BJ (cell line): ENCODE measurements at regions not wholly inside any gene's neighbourhood (a gene's known extent, or its start where the extent isn't known, plus 50 kb on each side); places are given as distances from the start of the nearest gene placed in this dataset.

ENCODE experiments used
- CTCF ChIA-PET: fragments of 350-600 bp; formaldehyde crosslinking; extraction: SDS; loops from one replicate; lab custom pipeline; 2021; ENCODE audit warnings: antibody characterized with exemption, inconsistent platforms; lab: Yijun Ruan, JAX
- POLR2A ChIA-PET: fragments of 300-600 bp; sonication (Branson Sonifier 250); formaldehyde crosslinking; extraction: SDS; loops from one replicate; lab custom pipeline; 2021; ENCODE audit warnings: antibody characterized with exemption; lab: Charles Lee
- DNase-seq: peaks from one replicate; pipeline ENCODE4 v3.0.0-alpha.2; 2011; ENCODE audit warnings: low read depth
- H3K27me3 ChIP-seq: 2 replicates; pipeline ENCODE4 v1.6.0; 2011; ENCODE audit warnings: low read length; ENCODE audit not compliant: control insufficient read depth, insufficient read depth
- H3K36me3 ChIP-seq: 2 replicates; pipeline ENCODE4 v1.5.1; 2011; ENCODE audit warnings: low read length; ENCODE audit not compliant: control insufficient read depth, insufficient read depth
- H3K4me3 ChIP-seq: 2 replicates; pipeline ENCODE4 v1.5.1; 2011; ENCODE audit warnings: low read depth, mild to moderate bottlenecking, control low read depth, low read length
- TF ChIP-seq, protein P1 (sequence below): IDR thresholded peaks from 2 replicates; pipeline ENCODE4 v1.5.1; 2011; ENCODE audit warnings: low read depth, mild to moderate bottlenecking, control low read depth, inconsistent platforms, low read length, moderate library complexity; ENCODE audit not compliant: insufficient read depth

DNA sequence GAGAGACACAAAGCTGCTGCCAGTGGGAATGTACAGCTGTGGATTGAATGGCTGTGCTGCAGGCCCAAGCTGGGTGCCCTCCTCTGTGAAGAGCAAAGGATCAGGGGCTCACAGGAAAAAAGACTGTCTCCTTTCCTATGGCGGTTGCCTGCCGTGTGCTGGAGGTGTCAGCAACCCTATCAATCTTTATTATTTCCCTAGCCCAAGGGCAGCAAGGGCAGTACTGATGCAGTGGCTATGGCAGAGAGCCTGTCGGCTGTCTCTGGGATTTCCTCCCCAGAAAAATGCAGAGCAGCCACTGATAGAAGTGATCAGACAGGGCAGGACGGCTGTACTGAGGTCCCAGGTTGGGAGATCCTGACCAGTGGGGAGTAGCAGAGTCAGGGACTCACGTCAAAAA is 117.3 kb upstream of the CDH12 start:
- H3K4me3 ChIP-seq, result no peak overlapping the region
- DNase-seq, result no peak
- CTCF ChIA-PET, result no interaction called here
- H3K36me3 ChIP-seq, result no peaks in the 10 kb centered on the region
- no peaks in the 10 kb centered on the region for H3K27me3 ChIP-seq
- POLR2A ChIA-PET, result no interaction called here
- TF ChIP-seq, protein P1, sequence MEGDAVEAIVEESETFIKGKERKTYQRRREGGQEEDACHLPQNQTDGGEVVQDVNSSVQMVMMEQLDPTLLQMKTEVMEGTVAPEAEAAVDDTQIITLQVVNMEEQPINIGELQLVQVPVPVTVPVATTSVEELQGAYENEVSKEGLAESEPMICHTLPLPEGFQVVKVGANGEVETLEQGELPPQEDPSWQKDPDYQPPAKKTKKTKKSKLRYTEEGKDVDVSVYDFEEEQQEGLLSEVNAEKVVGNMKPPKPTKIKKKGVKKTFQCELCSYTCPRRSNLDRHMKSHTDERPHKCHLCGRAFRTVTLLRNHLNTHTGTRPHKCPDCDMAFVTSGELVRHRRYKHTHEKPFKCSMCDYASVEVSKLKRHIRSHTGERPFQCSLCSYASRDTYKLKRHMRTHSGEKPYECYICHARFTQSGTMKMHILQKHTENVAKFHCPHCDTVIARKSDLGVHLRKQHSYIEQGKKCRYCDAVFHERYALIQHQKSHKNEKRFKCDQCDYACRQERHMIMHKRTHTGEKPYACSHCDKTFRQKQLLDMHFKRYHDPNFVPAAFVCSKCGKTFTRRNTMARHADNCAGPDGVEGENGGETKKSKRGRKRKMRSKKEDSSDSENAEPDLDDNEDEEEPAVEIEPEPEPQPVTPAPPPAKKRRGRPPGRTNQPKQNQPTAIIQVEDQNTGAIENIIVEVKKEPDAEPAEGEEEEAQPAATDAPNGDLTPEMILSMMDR, result no peak

DNA sequence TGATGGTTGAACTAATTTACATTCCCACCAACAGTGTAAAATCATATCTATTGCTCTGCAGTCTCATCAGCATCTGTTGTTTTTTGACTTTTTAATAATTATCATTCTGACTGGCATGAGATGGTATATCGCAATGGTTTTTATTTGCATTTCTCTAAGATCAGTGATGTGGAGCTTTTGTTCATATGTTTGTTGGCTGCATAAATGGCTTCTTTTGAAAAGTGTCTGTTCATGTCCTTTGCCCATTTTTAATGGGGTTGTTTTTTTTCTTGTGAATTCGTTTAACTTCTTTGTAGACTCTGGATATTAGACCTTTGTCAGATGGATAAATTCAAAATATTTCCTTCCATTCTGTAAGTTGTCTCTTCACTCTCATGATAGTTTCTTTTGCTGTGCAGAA is 115.2 kb upstream of the CDH12 start:
- POLR2A ChIA-PET, result no interaction called here
- Histone ChIP-seq H3K4me3 (no peak overlapping the region), H3K36me3 (no peaks in the 10 kb centered on the region), H3K27me3 (no peaks in the 10 kb centered on the region)
- CTCF ChIA-PET, result no interaction called here
- DNase-seq, result no peak
- TF ChIP-seq, protein P1, result no peak

DNA sequence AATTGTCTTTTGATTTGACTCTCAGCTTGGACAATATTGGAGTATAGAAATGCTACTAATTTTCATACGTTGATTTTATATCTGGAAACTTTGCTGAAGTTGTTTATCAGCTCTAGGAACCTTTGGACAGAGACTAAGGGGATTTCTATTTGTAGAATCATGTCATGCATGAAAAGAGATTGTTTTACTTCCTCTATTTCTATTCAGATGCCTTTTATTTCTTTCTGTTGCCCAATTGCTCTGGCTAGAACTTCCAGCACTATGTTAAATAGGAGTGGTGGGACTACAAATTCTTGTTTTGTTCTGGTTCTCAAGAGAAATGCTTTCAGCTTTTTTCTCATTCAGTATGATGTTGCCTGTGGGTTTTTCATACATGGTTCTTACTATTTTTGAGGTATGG is 112.8 kb upstream of the CDH12 start:
- Histone ChIP-seq H3K4me3 (no peak overlapping the region), H3K27me3 (no peaks in the 10 kb centered on the region), H3K36me3 (no peaks in the 10 kb centered on the region)
- POLR2A ChIA-PET, result no interaction called here
- CTCF ChIA-PET, result no interaction called here
- no peak for DNase-seq
- TF ChIP-seq, protein P1, result no peak

DNA sequence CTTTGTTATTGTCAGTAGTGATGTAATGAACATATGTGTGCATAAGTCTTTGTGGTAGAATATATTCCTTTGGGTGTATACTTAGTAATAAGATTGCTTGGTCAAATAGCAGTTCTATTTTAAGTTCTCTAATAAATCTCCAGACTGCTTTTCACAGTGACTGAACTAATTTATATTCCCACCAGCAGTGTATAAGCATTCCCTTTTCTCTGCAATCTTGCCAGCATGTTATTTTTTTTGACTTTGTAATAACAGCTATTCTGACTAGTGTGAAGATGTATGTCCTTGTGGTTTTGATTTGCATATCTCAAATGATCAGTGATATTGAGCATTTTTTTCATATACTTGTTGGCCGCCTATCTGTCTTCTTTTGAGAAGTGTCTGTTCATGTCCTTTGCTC is 111.5 kb upstream of the CDH12 start:
- Histone ChIP-seq H3K27me3 (no peaks in the 10 kb centered on the region), H3K4me3 (no peak overlapping the region), H3K36me3 (no peaks in the 10 kb centered on the region)
- ChIA-PET POLR2A (no interaction called here), CTCF (no interaction called here)
- DNase-seq, result no peak
- TF ChIP-seq, protein P1, result no peak

DNA sequence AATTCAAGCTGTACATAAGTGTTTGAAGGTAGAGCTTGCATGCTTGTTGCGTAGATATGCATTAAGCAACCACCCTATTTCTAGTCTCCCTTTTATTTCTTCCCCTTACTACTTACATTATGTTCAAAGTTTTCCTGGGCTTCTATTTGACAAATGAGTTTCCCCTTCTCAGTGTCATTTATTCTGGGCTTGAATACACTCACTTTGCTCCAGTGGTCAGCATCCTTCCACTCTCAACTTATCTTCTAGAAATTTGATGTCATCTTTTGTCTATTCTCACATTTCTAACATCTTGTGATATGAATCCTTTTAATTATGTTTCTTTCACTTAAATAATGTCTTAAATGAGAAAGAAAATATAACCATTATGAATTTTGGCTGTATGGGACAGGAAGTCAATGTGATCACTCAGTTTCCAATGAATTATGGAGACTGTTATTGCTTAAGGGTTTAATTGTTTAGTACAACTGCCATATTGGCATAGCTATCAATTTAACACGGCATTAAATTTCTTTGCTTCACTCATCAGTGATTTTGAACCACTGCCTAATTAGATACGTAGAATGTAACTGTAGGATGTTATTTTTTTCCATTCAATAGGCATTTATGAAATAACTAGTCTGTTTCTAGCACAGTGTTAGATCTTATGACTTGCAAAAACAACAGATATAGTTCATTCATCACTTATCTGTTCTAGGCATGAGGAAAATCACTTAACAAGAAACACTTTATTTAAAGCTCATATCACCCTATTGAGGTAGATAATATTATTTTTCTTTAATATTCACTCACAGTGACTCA is 105.5 kb upstream of the CDH12 start:
- no peaks in the 10 kb centered on the region for H3K36me3 ChIP-seq
- no peaks in the 10 kb centered on the region for H3K27me3 ChIP-seq
- POLR2A ChIA-PET, result no interaction called here
- H3K4me3 ChIP-seq, result no peak overlapping the region
- no peak for DNase-seq
- CTCF ChIA-PET, result no interaction called here
- TF ChIP-seq, protein P1, result no peak
